ENCODE measurements at regions not wholly inside any gene's neighbourhood (a gene's known extent, or its start where the extent isn't known, plus 50 kb on each side); places are given as distances from the start of the nearest gene placed in this dataset.

DNA sequence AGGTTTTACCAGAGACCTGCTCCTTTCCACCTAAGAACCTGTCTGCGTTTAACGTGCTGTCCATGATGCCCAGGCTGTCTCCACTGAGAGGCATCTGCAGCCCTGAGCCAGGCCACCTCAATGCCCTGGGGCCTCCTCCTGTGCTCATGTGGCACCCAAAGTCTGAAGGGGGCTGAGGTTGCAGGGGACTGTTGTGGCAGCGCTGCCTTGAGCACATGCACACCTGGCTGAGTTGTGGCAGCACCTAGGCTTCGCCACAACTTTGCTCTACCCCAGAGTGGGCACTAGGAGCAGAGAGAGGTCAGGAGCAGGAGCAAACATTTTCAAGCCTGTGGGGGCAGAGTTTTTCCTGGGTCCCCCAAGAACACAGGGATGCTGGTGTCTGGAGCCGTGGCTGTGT lies 1527.1 kb downstream of the PLA2G4A start:
- no peaks in the 10 kb centered on the region for H3K27me3 ChIP-seq (ENCODE audit: control insufficient read depth, insufficient read depth, low read length)
- no peaks in the 10 kb centered on the region for H3K4me1 ChIP-seq (ENCODE audit: control insufficient read depth, insufficient read depth, low read length)
- no peak overlapping the region for H3K4me3 ChIP-seq (ENCODE audit: low read length)
- H3K36me3 ChIP-seq (ENCODE audit: insufficient read depth, low read length), result no peaks in the 10 kb centered on the region
- H3K9ac ChIP-seq (ENCODE audit: low read depth, low read length), result no peak overlapping the region
- H3K4me2 ChIP-seq (ENCODE audit: low read length), result no peak overlapping the region
- peaks cover 4% of the 10 kb centered on the region for H3K9me3 ChIP-seq (replicated peaks; ENCODE audit: low read length)

GRCh38 chr1:188359315-188359714 lies 1530.6 kb downstream of the PLA2G4A start:
- Histone ChIP-seq H3K9ac (ENCODE audit: low read depth, low read length) (no peak overlapping the region), H3K9me3 (replicated peaks; ENCODE audit: low read length) (peaks cover 8% of the 10 kb centered on the region), H3K36me3 (ENCODE audit: insufficient read depth, low read length) (no peaks in the 10 kb centered on the region), H3K4me1 (ENCODE audit: control insufficient read depth, insufficient read depth, low read length) (no peaks in the 10 kb centered on the region), H3K4me2 (ENCODE audit: low read length) (no peak overlapping the region), H3K27me3 (ENCODE audit: control insufficient read depth, insufficient read depth, low read length) (no peaks in the 10 kb centered on the region), H3K4me3 (ENCODE audit: low read length) (no peak overlapping the region)

DNA sequence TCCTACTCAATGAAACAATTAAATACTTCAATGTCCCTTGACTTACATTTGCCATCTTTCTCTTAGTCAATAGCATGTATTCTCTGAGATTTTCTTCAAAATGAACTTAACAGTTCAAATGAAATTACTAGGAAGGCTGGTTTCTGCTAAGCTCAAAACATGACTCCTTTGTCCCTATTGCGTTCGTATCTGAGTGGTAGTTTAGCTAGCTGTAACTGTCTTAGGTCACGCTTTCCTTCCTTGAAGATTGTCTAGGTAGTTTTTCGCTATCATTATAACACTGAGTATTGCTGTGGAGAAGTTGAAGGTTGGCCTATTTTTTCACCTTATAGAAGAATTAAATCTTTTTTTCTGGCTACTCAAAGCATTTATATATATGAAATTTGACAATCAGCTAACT lies 1535.2 kb downstream of the PLA2G4A start:
- H3K4me3 ChIP-seq (ENCODE audit: low read length), result no peak overlapping the region
- peaks cover 4% of the 10 kb centered on the region for H3K9me3 ChIP-seq (replicated peaks; ENCODE audit: low read length)
- H3K4me2 ChIP-seq (ENCODE audit: low read length), result no peak overlapping the region
- no peaks in the 10 kb centered on the region for H3K4me1 ChIP-seq (ENCODE audit: control insufficient read depth, insufficient read depth, low read length)
- no peaks in the 10 kb centered on the region for H3K27me3 ChIP-seq (ENCODE audit: control insufficient read depth, insufficient read depth, low read length)
- no peaks in the 10 kb centered on the region for H3K36me3 ChIP-seq (ENCODE audit: insufficient read depth, low read length)
- H3K9ac ChIP-seq (ENCODE audit: low read depth, low read length), result no peak overlapping the region

GRCh38 chr1:188364927-188365449 lies 1536.2 kb downstream of the PLA2G4A start:
- Histone ChIP-seq H3K4me3 (ENCODE audit: low read length) (no peak overlapping the region), H3K27me3 (ENCODE audit: control insufficient read depth, insufficient read depth, low read length) (no peaks in the 10 kb centered on the region), H3K4me1 (ENCODE audit: control insufficient read depth, insufficient read depth, low read length) (no peaks in the 10 kb centered on the region), H3K36me3 (ENCODE audit: insufficient read depth, low read length) (no peaks in the 10 kb centered on the region), H3K9me3 (replicated peaks; ENCODE audit: low read length) (peaks cover 4% of the 10 kb centered on the region), H3K9ac (ENCODE audit: low read depth, low read length) (no peak overlapping the region), H3K4me2 (ENCODE audit: low read length) (no peak overlapping the region)

DNA sequence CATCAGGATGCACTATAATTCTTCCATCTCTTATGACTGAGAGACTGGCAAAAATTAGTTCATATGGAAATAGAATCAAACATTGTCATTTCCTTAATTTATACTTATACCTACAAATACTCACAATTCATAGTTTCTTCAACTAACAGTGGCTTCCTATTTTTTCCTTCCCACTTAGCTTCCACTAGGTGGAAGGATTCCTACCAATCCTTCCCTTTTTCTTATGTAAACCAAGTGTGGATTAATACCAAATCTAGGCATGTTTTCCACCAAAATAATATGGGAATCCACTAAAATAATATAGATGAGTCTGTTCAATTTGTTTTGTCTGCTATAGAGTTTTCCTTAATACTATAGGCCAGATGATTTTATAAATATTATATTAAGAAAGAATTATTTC lies 1537.1 kb downstream of the PLA2G4A start:
- H3K9ac ChIP-seq (ENCODE audit: low read depth, low read length), result no peak overlapping the region
- peaks cover 10% of the 10 kb centered on the region for H3K9me3 ChIP-seq (replicated peaks; ENCODE audit: low read length)
- no peaks in the 10 kb centered on the region for H3K36me3 ChIP-seq (ENCODE audit: insufficient read depth, low read length)
- H3K27me3 ChIP-seq (ENCODE audit: control insufficient read depth, insufficient read depth, low read length), result no peaks in the 10 kb centered on the region
- H3K4me2 ChIP-seq (ENCODE audit: low read length), result no peak overlapping the region
- H3K4me3 ChIP-seq (ENCODE audit: low read length), result no peak overlapping the region
- no peaks in the 10 kb centered on the region for H3K4me1 ChIP-seq (ENCODE audit: control insufficient read depth, insufficient read depth, low read length)

DNA sequence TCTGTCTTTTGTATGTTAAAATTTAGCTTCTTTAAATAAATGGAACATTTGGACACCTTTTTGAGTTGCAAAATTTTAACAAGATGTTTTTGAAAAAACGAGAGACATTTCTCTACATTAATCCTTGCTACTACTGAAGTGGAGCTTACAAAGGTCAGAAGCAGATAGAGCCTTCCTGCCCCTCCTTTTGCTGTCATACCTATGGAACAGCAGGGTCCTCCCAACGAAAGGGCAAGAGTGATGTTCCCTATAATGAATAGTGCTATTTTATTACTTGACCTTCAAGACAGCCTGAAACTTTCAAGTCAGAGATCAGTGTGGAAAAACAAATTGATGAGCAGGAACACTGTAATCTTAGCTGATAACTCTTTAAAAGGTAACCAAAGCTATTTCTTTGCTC lies 1538.9 kb downstream of the PLA2G4A start:
- Histone ChIP-seq H3K27me3 (ENCODE audit: control insufficient read depth, insufficient read depth, low read length) (no peaks in the 10 kb centered on the region), H3K9ac (ENCODE audit: low read depth, low read length) (no peak overlapping the region), H3K36me3 (ENCODE audit: insufficient read depth, low read length) (no peaks in the 10 kb centered on the region), H3K4me3 (ENCODE audit: low read length) (no peak overlapping the region), H3K9me3 (replicated peaks; ENCODE audit: low read length) (peaks cover 6% of the 10 kb centered on the region), H3K4me2 (ENCODE audit: low read length) (no peak overlapping the region), H3K4me1 (ENCODE audit: control insufficient read depth, insufficient read depth, low read length) (no peaks in the 10 kb centered on the region)

GRCh38 chr1:188371295-188371806 lies 1542.6 kb downstream of the PLA2G4A start:
- Histone ChIP-seq H3K27me3 (ENCODE audit: control insufficient read depth, insufficient read depth, low read length) (no peaks in the 10 kb centered on the region), H3K9ac (ENCODE audit: low read depth, low read length) (no peak overlapping the region), H3K36me3 (ENCODE audit: insufficient read depth, low read length) (no peaks in the 10 kb centered on the region), H3K4me1 (ENCODE audit: control insufficient read depth, insufficient read depth, low read length) (no peaks in the 10 kb centered on the region), H3K4me2 (ENCODE audit: low read length) (no peak overlapping the region), H3K9me3 (replicated peaks; ENCODE audit: low read length) (peaks cover 6% of the 10 kb centered on the region), H3K4me3 (ENCODE audit: low read length) (no peak overlapping the region)

GRCh38 chr1:188372821-188373220 lies 1544.1 kb downstream of the PLA2G4A start:
- H3K9me3 ChIP-seq (replicated peaks; ENCODE audit: low read length), result peaks cover 6% of the 10 kb centered on the region
- H3K4me1 ChIP-seq (ENCODE audit: control insufficient read depth, insufficient read depth, low read length), result no peaks in the 10 kb centered on the region
- no peaks in the 10 kb centered on the region for H3K27me3 ChIP-seq (ENCODE audit: control insufficient read depth, insufficient read depth, low read length)
- H3K4me3 ChIP-seq (ENCODE audit: low read length), result no peak overlapping the region
- no peaks in the 10 kb centered on the region for H3K36me3 ChIP-seq (ENCODE audit: insufficient read depth, low read length)
- H3K4me2 ChIP-seq (ENCODE audit: low read length), result no peak overlapping the region
- no peak overlapping the region for H3K9ac ChIP-seq (ENCODE audit: low read depth, low read length)

GRCh38 chr1:188382851-188383250 lies 1554.1 kb downstream of the PLA2G4A start:
- no peaks in the 10 kb centered on the region for H3K36me3 ChIP-seq (ENCODE audit: insufficient read depth, low read length)
- no peak overlapping the region for H3K4me3 ChIP-seq (ENCODE audit: low read length)
- H3K4me1 ChIP-seq (ENCODE audit: control insufficient read depth, insufficient read depth, low read length), result no peaks in the 10 kb centered on the region
- H3K9me3 ChIP-seq (replicated peaks; ENCODE audit: low read length), result no peaks in the 10 kb centered on the region
- no peaks in the 10 kb centered on the region for H3K27me3 ChIP-seq (ENCODE audit: control insufficient read depth, insufficient read depth, low read length)
- no peak overlapping the region for H3K9ac ChIP-seq (ENCODE audit: low read depth, low read length)
- H3K4me2 ChIP-seq (ENCODE audit: low read length), result no peak overlapping the region

DNA sequence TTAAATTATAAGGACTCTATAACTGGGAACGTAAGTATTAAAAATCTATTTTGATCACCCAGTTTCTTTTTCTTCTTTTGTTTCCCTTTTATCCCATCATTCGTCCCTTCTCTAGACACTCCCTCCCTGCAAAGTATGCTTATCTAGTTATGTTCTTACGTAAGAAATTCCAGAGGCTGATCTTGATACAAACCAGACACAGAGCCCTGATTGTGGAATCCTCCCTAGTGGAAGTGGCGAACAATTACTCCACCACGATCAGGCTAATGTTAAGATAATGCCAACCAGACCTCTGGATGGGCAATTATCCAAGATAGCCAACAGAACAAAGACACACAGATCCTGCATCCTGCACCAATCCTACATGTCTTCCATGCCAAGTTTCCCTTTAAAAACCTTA lies 1557.4 kb downstream of the PLA2G4A start:
- no peaks in the 10 kb centered on the region for H3K4me1 ChIP-seq (ENCODE audit: control insufficient read depth, insufficient read depth, low read length)
- H3K27me3 ChIP-seq (ENCODE audit: control insufficient read depth, insufficient read depth, low read length), result no peaks in the 10 kb centered on the region
- H3K36me3 ChIP-seq (ENCODE audit: insufficient read depth, low read length), result no peaks in the 10 kb centered on the region
- no peak overlapping the region for H3K9ac ChIP-seq (ENCODE audit: low read depth, low read length)
- H3K4me2 ChIP-seq (ENCODE audit: low read length), result no peak overlapping the region
- no peak overlapping the region for H3K4me3 ChIP-seq (ENCODE audit: low read length)
- H3K9me3 ChIP-seq (replicated peaks; ENCODE audit: low read length), result no peaks in the 10 kb centered on the region

DNA sequence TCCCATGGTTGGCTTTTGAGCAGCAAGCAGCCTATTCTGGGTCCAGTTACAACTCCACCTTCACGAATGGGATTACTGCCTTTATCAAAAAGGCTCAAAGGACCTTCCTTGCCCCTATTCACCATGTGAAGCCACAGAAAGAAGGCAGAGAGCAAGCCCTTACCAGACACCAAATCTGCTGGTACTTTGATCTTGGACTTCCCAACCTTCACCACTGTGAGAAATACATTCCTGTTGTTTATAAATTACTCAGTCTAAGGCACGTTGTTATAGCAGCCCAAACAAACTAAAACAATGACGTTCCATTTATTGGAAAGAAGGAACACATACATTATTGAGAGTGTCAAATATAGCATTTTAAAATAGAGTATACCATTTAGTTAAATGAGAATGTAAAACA lies 1557.9 kb downstream of the PLA2G4A start:
- Histone ChIP-seq H3K4me2 (ENCODE audit: low read length) (no peak overlapping the region), H3K9ac (ENCODE audit: low read depth, low read length) (no peak overlapping the region), H3K27me3 (ENCODE audit: control insufficient read depth, insufficient read depth, low read length) (no peaks in the 10 kb centered on the region), H3K9me3 (replicated peaks; ENCODE audit: low read length) (no peaks in the 10 kb centered on the region), H3K4me1 (ENCODE audit: control insufficient read depth, insufficient read depth, low read length) (no peaks in the 10 kb centered on the region), H3K36me3 (ENCODE audit: insufficient read depth, low read length) (no peaks in the 10 kb centered on the region), H3K4me3 (ENCODE audit: low read length) (no peak overlapping the region)

GRCh38 chr1:188394677-188395076 lies 1565.9 kb downstream of the PLA2G4A start:
- no peaks in the 10 kb centered on the region for H3K27me3 ChIP-seq (ENCODE audit: control insufficient read depth, insufficient read depth, low read length)
- H3K4me3 ChIP-seq (ENCODE audit: low read length), result no peak overlapping the region
- H3K36me3 ChIP-seq (ENCODE audit: insufficient read depth, low read length), result no peaks in the 10 kb centered on the region
- H3K9me3 ChIP-seq (replicated peaks; ENCODE audit: low read length), result no peaks in the 10 kb centered on the region
- H3K4me1 ChIP-seq (ENCODE audit: control insufficient read depth, insufficient read depth, low read length), result no peaks in the 10 kb centered on the region
- H3K9ac ChIP-seq (ENCODE audit: low read depth, low read length), result no peak overlapping the region
- no peak overlapping the region for H3K4me2 ChIP-seq (ENCODE audit: low read length)
